Upper lobe of left lung (tissue), 6 donors: ENCODE measurements at regions not wholly inside any gene's neighbourhood (a gene's known extent, or its start where the extent isn't known, plus 50 kb on each side); places are given as distances from the start of the nearest gene placed in this dataset.

Experiments used
- ATAC-seq, 2 donors: fragments of 200-7000 bp; cut with Tn5 transposase; one replicate each; pipeline ENCODE4 v1.9.1; 2022; ENCODE audit warnings: mild to moderate bottlenecking in 2 of 2, moderate library complexity in 2 of 2; ENCODE audit not compliant: low FRiP score in 2 of 2
- DNase-seq, 2 donors: peaks; one replicate each; pipeline ENCODE4 v3.0.0-alpha.2; 2019 to 2020
- H3K27ac ChIP-seq, 4 donors: fragments of 200-600 bp; sonication (generic); one replicate each; pipeline ENCODE4 v1.5.1; 2016 to 2019
- H3K27me3 ChIP-seq, 4 donors: fragments of 200-600 bp; sonication (generic); one replicate each; pipeline ENCODE4 v1.5.1; 2017 to 2019
- H3K36me3 ChIP-seq, 4 donors: fragments of 200-600 bp; sonication (generic); one replicate each; pipeline ENCODE4 v1.5.1; 2016 to 2019
- H3K4me1 ChIP-seq, 4 donors: fragments of 200-600 bp; sonication (generic); one replicate each; pipeline ENCODE4 v1.5.1; 2018 to 2019
- H3K4me3 ChIP-seq, 4 donors: fragments of 200-600 bp; sonication (generic); one replicate each; pipeline ENCODE4 v1.5.1; 2017 to 2019; ENCODE audit warnings: mild to moderate bottlenecking in 2 of 4, moderate library complexity in 1 of 4
- H3K9me3 ChIP-seq, 4 donors: fragments of 200-600 bp; sonication (generic); one replicate each; pipeline ENCODE4 v1.5.1; 2018 to 2019
- CTCF ChIP-seq, 6 experiments: fragments of 450-650 bp in 4 of 6; fragments of 200-600 bp in 2 of 6; sonication (generic) in 2 of 6; IDR thresholded peaks; one replicate each; pipeline ENCODE4 v1.5.1; 2016 to 2019; ENCODE audit warnings: antibody characterized with exemption in 6 of 6
- EP300 ChIP-seq, 4 donors: sonication (generic); formaldehyde crosslinking; IDR thresholded peaks; one replicate each; pipeline ENCODE4 v1.5.1; 2017; ENCODE audit warnings: antibody characterized with exemption in 4 of 4, control low read depth in 2 of 4
- POLR2A ChIP-seq, 4 donors: fragments of 450-650 bp; IDR thresholded peaks; one replicate each; pipeline ENCODE4 v1.5.1; 2016 to 2017; ENCODE audit warnings: antibody characterized with exemption in 4 of 4, mild to moderate bottlenecking in 2 of 4
- POLR2AphosphoS5 ChIP-seq, 2 donors: sonication (generic); formaldehyde crosslinking; IDR thresholded peaks; one replicate each; pipeline ENCODE4 v1.5.1; 2017; ENCODE audit warnings: antibody characterized with exemption in 2 of 2
- WGBS, 2 donors: methylation state at CpG; one replicate each; pipeline ENCODE4 v1.1.5; 2017 to 2018; 5-methylcytosine and 5-hydroxymethylcytosine counted together
- donor health status: DM: no; HTN: no; CAD: no; lungs with moderate emphysema.
- donor health status: DM: no; HTN: yes; CAD: no; lungs with severe emphysema.

GRCh38 chr2:128477026-128477820 lies 158.6 kb upstream of the HS6ST1 start:
- no peaks in the 10 kb centered on the region for H3K36me3 ChIP-seq
- no peaks in the 10 kb centered on the region for H3K9me3 ChIP-seq
- DNase-seq (no peak), ATAC-seq (no peak)
- 89% methylated on average over 8 to 12 of the region's 12 CpGs for WGBS, 2 donors
- no peak for TF ChIP-seq CTCF (IDR thresholded peaks at IDR 0.05)
- TF ChIP-seq POLR2AphosphoS5 (IDR thresholded peaks at IDR 0.05) = no peak
- H3K4me1 ChIP-seq = peaks cover 3 to 13% (median 10%) of the 10 kb centered on the region in 4 donors
- H3K27ac ChIP-seq = no peak overlapping the region
- H3K4me3 ChIP-seq = no peak overlapping the region
- H3K27me3 ChIP-seq = no peaks in the 10 kb centered on the region

- Histone ChIP-seq H3K27ac (no peak overlapping the region), H3K36me3 (no peaks in the 10 kb centered on the region), H3K27me3 (no peaks in the 10 kb centered on the region), H3K4me3 (no peak overlapping the region), H3K4me1 (peaks cover 3 to 11% (median 9%) of the 10 kb centered on the region in 4 donors), H3K9me3 (no peaks in the 10 kb centered on the region)
- DNase-seq = no peak
- no peak for TF ChIP-seq POLR2A (IDR thresholded peaks at IDR 0.05)
- TF ChIP-seq CTCF (IDR thresholded peaks at IDR 0.05) = no peak
- TF ChIP-seq EP300 (IDR thresholded peaks at IDR 0.05) = no peak
- TF ChIP-seq POLR2AphosphoS5 (IDR thresholded peaks at IDR 0.05) = no peak
- no peak for ATAC-seq
- WGBS, 2 donors = 80 to 88% methylated on average over 2 of the region's 2 CpGs
These were observed 159.2 kb upstream of the HS6ST1 start for GRCh38 chr2:128477891-128478290.

GRCh38 chr2:128485761-128486639 lies 167.3 kb upstream of the HS6ST1 start:
- Histone ChIP-seq H3K27me3 (no peaks in the 10 kb centered on the region), H3K4me1 (no peaks in the 10 kb centered on the region), H3K4me3 (no peak overlapping the region), H3K9me3 (no peaks in the 10 kb centered on the region), H3K36me3 (no peaks in the 10 kb centered on the region), H3K27ac (no peak overlapping the region)
- TF ChIP-seq POLR2AphosphoS5 (IDR thresholded peaks at IDR 0.05) (no peak), CTCF (IDR thresholded peaks at IDR 0.05) (no peak), EP300 (IDR thresholded peaks at IDR 0.05) (no peak), POLR2A (IDR thresholded peaks at IDR 0.05) (no peak)
- no peak for ATAC-seq
- WGBS, 2 donors = 91 to 93% methylated on average over 34 of the region's 34 CpGs
- no peak for DNase-seq

- TF ChIP-seq CTCF (IDR thresholded peaks at IDR 0.05) = no peak
- no peak for TF ChIP-seq POLR2A (IDR thresholded peaks at IDR 0.05)
- TF ChIP-seq EP300 (IDR thresholded peaks at IDR 0.05) = no peak
- no peak for TF ChIP-seq POLR2AphosphoS5 (IDR thresholded peaks at IDR 0.05)
- no peaks in the 10 kb centered on the region for H3K36me3 ChIP-seq
- DNase-seq = no peak
- 83 to 91% methylated on average over 15 of the region's 15 CpGs for WGBS, 2 donors
- H3K9me3 ChIP-seq = no peaks in the 10 kb centered on the region
- no peak overlapping the region for H3K27ac ChIP-seq
- H3K4me3 ChIP-seq = no peak overlapping the region
- no peaks in the 10 kb centered on the region for H3K27me3 ChIP-seq
- ATAC-seq = no peak
- H3K4me1 ChIP-seq = no peaks in the 10 kb centered on the region
These were observed 168.1 kb upstream of the HS6ST1 start for GRCh38 chr2:128486640-128487375.
